ENCODE measurements at regions not wholly inside any gene's neighbourhood (a gene's known extent, or its start where the extent isn't known, plus 50 kb on each side); places are given as distances from the start of the nearest gene placed in this dataset.

DNA sequence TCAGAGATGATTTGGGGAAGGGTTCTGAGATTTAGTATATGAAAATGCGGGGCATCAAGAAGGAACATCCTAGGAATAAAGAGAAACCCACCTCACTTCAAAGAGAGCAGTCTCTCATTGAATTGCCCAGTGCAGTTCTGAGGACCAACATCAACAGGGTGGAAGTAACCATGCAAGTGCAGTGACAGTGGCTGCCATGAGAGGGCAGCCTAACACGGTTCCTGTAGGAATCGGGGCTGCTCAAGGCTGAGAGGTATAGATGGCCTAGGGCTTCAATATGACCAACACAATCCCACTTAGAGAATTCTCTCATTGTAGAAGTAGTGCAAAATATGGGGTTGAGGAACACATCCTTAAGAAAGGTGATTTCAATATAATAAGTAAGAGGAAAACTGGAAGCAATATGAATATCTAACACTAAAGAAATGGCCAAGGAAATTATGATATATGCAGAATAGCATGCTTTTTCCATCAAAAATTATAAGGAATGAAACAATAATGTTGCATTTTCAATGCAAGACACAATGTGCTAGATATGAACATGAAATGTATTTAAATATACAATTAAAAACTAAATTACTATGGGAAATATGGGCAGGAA, 51.1 kb upstream of the ARRDC4 start:
- peak; percentile 99 for TF ChIP-seq CTCF (conservative IDR thresholded peaks at IDR 0.05; ENCODE audit: low read depth, low read length)
- no peak overlapping the region for H3K4me3 ChIP-seq (ENCODE audit: low read depth, low read length)
- DNase-seq (ENCODE audit: low read depth) = peak; percentile 79
